ENCODE measurements at regions not wholly inside any gene's neighbourhood (a gene's known extent, or its start where the extent isn't known, plus 50 kb on each side); places are given as distances from the start of the nearest gene placed in this dataset.

DNA sequence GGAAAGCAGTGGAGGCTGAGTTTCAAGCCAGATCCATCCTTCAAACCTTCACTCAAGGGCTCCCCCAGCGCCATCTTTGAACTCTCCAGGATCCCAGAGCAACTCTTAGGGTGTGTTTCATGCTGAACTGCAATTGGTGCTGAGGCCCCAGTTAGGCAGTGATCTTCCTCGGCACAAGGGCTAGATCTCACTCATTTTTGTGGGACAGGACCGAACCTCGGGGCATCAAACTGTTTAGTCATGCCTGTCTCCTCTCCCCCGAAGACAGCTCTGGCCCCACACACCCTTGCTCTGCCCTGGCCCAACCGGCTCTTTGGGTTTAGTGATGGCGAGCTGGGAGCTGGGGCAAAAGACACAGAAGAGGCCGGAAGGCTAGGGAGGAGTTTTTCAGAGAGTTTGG, 115.1 kb downstream of the NUFIP1 start:
- TF ChIP-seq, protein P1, sequence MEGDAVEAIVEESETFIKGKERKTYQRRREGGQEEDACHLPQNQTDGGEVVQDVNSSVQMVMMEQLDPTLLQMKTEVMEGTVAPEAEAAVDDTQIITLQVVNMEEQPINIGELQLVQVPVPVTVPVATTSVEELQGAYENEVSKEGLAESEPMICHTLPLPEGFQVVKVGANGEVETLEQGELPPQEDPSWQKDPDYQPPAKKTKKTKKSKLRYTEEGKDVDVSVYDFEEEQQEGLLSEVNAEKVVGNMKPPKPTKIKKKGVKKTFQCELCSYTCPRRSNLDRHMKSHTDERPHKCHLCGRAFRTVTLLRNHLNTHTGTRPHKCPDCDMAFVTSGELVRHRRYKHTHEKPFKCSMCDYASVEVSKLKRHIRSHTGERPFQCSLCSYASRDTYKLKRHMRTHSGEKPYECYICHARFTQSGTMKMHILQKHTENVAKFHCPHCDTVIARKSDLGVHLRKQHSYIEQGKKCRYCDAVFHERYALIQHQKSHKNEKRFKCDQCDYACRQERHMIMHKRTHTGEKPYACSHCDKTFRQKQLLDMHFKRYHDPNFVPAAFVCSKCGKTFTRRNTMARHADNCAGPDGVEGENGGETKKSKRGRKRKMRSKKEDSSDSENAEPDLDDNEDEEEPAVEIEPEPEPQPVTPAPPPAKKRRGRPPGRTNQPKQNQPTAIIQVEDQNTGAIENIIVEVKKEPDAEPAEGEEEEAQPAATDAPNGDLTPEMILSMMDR (IDR thresholded peaks at IDR 0.05): no peak
- no peak for TF ChIP-seq POLR2A (IDR thresholded peaks at IDR 0.05)
